DMS79 treated with DMSO at 0.1 percent for 48 hours (cell line): ENCODE measurements at regions not wholly inside any gene's neighbourhood (a gene's known extent, or its start where the extent isn't known, plus 50 kb on each side); places are given as distances from the start of the nearest gene placed in this dataset.

Experiments used
- DNase-seq: peaks from one replicate; lab custom pipeline; 2025; lab: John Stamatoyannopoulos, UW

DNA sequence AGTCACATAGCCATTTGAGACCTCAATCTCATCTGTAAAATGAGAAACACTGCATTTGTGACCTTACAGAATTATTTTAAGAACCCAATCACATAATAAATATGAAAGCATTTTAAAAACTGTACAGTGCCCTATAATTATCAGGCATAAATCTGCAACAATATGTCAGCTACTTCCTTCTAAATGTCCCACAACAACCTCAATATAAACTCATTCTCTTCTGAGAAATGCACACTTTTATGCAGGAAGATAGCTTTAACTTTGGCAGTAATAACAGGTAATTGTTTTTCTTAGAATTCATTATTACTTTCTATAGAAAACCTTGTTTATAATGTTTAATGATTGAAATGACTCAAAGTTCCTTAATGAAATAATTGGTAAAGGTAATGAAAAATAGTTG is 400.7 kb upstream of the AGTR1 start:
- DNase-seq, result no peak

DNA sequence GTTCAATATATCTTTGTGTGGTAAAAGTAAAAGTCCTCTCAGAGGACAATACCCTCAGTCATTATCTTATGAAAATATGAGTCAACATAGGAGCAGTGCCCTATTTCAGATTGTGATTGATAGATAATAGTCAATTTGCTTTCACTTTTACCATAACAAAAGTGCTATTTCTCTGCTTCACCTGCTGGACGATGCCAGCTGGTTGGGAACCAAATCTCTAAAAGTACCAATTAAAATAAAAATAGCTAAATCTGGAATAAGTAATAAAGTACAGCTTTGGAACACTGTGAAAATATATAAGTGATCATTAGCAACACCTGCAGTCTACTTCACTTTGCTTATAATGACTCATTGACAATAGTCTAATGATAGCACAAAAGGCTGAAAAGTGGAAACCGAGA is 390.3 kb upstream of the AGTR1 start:
- no peak for DNase-seq

DNA sequence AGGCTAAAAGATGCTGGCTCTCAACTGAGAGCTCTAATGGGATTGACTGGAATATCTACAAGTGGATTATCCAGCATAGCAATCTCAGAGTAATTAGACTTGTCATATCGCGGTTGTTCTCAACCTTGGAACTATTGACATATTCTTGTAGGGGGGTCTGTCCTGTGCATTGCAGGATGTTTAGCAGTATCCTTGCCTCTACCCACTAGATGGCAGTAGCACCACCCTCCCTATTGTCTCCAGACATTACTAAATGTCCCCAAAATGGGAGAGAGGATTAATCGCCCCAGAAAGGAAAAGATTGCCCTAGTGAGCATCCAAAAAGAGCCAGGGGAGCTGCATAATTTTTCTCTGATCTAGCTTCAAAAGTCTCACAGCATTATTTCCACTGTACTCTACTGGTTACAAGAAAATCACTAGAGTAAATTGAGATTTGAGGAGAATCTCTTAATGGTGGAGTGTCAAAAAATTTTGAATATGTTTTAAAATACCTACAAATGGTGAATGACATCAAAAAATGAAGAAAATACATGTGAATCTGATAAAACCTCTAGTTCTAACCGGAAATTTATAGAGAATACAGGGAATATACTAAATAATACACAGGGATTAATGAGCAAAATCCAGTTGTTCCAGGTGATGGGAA is 388.2 kb upstream of the AGTR1 start:
- no peak for DNase-seq

DNA sequence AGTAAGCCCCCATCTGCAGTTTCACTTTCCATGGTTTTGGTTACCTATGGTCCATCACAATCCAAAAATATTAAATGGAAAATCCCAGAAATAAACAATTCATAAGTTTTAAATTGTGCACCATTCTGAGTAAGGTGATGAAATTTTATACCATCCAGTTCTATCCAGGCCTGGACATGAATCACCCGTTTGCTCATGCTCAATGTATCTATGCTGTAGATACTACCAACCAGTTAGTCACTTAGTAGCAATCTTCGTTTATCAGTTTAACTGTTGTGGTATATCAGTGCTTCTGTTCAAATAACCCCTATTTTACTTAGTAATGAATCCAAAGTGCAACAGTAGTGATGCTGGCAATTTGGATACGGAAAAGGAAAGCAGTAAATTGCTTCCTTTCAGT is 381.9 kb upstream of the AGTR1 start:
- DNase-seq, result no peak

DNA sequence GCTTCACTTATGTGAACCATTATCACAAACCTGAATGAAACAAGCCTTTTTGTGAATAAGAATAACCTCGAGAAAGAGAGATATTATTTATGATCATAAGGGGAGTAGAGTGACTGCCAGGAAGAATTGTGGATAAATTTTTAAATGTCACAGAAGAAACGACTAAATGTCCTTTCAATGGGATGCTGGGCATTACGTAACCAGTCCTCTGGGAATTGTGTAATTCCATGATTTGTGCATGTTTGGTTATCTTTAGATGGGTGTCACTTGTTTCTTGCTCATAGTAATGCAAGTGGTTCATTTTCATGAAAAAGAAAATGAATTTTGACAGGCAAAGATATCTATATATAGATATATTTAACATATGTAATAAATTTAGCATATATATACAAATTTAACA is 379.5 kb upstream of the AGTR1 start:
- DNase-seq, result no peak

DNA sequence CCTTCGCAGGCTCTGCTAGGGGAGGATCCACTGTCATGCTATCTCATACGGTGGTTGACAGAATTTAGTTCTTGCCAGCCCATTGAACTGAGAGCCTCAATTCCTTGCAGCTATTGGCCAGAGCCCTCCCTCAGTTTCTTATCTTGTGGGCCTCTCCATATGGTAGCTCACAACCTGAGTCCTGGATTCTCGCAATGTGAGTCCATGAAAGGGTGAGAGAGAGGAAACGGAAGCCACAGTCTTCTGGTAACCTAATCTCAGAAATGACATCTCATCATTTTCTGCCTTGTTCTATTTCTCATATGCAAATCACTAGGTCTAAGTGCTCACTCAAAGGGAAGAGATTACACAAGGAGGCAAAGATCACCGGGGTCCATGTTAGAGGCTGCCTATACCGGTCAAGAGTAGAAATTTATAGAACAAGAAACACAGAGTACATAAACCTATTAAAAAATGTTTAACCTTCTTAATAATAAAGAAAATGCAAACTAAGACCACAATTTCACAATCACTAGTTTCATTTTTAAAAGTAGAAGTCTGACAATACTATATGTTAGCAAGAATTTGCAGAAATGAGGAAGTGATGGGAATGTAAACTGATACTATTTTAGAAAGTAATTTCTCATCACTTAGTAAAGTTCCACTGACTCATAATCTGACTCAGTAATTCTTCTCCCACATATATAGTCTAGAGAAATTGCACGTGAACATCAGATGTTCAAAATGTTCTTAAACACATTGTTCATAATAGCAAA is 378.4 kb upstream of the AGTR1 start:
- DNase-seq, result no peak

DNA sequence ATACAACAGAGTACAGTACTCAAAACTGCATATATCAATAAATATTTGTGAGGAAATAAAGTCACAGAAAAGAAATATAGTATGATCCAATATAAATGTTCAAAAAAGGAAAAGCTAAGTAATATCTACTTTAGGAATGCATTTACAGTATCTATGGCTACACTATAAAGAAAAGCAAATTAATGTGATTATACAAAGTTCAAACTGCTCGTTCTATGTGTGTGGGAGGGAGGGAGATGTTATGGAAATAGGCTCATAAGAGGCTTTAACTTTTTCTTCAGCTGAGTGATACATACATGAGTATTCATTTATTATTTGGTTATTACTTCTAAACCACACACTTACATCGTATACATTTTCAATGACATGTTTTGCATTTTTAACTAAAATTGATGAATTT is 377.7 kb upstream of the AGTR1 start:
- no peak for DNase-seq

DNA sequence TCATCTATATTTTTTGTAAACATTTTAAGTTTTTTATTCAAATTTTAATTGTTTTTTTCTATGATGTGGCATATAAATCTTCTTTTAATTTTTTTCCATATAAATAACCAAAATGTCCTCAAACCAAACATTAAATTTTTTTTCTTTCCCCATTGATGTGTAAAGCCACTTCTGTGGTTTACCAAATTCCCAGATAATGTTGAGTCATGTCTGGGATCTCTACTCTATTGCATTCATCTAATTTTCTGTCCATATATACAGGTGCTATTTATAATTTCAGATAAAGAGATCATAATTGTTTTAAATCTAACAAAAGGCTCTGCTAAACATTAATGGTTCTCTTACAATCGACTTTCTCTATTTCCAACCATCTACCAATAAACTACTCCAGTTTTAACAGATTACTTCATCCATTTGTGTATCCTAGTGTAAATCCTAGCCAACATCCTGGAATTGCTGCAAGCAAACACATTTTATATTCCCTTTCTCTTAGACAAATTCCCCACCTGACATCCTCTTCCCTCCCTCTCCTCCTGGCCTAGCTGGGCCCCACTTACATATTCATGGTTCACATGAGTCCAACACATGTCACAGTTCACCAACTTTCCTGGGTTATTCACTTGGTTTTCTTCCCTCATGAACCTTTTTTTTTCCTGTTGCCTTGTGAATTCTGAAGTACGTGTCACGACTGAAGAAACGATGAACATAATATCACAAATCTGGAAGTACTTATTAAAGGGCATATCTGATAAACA is 368.0 kb upstream of the AGTR1 start:
- DNase-seq, result no peak

DNA sequence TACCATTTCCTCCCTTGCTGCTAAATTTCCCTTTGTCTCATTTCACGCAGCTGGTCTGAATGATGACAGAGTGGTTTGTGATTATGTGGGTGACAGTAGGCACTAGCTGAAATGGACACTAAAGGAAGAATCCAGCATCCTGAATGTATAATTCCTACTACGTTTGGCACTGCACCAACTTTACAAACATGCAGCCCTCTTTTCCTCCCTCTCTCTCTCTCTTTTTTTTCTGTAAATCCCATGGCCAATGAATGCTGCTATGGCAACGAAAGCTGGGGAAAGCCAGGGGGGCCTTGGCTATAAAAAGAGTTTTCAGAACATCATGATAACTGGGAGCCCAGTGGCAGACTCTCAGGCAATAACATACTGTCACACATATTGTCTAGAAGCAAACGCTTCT is 367.2 kb upstream of the AGTR1 start:
- DNase-seq, result no peak

DNA sequence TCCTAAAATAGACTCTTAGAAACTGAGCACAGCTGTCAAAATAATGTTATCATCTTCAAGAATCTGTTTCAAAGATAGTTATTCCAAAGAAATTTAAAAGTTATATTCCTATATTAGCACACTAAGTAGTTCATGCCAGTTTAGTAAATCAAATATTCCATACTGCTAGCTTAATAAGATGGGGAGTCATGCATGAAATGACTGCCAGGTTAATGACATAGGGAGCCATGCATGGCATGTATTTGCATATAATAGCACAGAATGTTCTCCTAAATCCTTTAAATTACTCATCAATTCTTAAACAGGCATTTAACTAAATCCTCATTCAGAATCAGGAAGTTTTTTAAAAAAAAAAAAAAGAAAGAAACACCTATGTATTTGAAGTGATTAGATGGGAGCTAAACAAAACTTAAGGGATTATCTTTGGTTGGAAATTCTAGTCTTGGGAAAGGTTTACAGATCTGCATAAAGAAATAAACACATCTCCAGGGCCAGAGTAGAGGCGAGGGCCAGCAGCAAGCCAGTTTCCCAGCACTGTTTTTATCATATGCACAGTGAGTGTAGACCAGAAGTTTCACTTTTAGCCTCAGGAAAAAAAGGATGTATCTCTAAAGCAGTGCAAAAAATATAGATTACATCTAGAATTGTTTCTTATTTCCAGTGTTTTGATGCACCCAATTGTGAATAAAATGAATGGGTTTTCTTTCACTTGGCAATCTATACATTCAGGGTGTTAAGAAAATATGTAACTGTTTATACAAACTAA is 366.4 kb upstream of the AGTR1 start:
- no peak for DNase-seq

DNA sequence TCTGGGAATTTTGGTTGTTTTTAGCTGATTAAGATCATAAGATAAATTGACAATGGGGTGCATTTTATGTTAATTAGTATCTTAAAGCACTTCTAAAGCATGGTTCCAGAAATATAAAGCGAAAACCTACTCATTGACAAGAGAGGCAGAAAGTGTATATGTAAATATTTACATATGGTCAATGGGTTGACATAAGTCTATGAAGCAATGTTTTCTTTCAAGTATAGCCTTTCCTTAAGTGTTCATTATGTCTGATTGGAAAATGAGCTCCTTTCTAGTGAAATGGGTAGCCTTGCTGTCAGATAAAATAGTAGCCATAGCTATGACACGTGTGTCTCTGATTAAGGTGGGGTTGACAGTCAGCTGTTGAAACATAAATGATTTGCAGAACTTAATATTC is 365.2 kb upstream of the AGTR1 start:
- DNase-seq, result no peak

DNA sequence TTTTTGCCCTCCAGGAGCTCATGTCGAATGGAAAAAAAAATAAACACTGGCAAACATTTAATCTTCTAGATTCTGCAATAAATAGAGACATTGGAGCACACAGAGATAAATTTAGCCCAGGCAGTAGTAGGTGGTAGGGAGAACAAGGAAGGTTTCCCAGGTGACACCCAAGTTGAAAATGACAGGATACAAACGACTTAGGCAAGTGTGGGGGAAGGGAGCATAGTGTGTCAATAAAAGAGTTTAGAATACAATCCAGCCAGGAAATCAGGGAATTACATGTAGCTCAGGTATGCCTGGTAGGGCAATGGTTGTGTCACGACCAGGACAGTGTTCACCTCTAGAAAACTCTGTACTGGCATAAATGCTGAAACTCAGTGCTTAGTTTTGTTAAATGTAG is 364.6 kb upstream of the AGTR1 start:
- DNase-seq, result no peak

DNA sequence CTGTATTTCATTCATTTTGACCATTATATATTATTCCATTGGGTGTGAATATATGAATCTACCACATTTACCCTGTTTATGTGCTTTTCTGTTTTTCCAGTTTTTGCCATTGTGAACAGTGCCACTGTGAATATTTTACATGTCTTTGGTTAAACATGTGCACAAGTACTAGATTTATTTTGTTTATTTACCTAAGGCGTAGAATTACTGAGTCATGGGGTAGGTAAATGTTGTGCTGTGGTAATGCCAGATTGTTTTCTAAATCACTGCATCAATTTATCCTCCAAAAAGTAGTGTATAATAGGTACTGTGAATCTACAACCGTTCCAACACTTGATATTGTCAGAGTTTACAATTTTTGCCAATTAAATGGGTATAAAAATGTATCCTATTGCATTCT is 362.1 kb upstream of the AGTR1 start:
- DNase-seq, result no peak

DNA sequence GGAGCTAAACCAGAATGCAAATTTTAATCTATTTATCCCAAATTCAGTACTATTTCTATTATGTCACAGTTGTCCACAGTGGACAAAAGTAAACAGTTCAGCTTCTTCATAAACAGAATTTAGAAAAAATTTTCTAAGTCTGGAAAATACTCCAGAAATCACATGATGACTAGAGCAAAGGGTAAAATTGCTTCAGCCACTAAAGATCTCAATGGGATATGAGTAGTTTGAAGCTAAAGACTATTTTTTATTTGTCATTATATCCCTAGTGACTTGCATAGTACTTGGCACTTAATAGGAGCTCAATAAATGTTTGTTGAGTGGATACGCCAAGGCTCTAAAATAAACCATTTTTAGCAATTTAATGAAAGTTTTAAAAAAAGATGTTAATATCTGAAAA is 354.3 kb upstream of the AGTR1 start:
- DNase-seq, result no peak

DNA sequence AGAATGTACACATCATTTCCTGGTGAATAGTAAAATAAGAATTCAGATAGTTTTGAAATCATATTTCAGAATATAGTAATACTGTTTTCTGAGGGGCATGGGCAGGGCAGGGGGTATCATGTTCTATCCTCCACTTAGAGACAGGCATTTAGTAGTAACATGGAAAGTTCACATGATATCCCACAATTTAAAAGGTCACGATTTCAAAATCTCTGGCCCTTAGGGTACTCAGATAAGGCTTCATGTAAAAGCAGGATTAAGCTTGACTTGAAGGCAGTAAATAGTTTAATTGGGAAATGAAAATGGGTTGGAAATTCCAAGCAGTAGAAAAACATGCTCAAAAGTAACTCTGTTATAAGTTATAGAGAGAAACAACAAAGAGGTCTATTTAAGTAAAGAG is 353.2 kb upstream of the AGTR1 start:
- no peak for DNase-seq

DNA sequence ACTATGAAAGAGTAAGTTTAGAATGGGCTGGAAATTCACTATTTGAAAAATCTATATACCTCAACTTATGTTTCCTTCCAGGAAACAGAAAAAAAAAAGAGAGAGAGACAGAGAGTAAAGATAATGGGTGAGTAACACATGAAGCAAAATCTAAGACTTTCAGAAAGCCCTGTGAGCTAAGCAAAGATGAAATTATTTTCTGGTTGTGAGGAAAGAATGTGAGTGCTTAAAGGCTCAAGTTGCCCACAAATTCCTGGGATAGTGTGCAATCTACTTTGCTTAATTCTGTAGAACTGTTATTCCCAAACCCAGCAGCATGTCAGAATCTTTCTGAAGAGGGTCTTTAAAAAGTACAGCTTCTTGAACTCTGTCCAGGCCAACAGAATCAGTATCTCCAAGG is 337.7 kb upstream of the AGTR1 start:
- DNase-seq, result no peak

DNA sequence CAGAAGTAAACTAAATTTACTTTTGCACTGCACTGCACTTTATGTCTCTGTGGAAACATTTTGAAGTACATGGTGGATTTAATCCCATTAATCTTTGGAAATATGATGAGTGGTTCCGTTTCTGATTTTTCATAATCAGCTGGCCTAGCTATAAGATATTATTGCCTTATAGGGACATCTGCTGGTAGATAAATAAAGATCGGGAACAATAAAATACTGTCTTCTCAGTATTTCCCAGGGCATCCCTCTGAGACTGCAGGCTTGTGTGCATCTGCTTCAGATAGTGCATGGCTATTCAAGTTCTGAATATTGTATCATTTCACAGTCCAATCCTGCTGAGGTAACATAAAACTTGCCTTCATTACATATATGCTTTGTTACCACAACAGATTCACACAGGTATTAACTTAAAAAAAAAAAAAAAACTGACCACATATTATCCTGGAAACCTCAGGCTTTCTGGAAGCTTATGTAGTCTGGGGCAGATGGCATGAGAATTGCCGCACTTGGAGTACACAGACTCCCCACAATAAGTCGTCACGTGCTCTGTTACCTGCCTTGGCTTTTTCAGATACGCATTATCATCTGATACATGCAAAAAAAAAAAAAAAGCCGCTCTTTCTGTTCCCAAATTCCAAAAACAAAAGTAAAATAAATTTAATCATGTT is 330.8 kb upstream of the AGTR1 start:
- DNase-seq, result no peak

DNA sequence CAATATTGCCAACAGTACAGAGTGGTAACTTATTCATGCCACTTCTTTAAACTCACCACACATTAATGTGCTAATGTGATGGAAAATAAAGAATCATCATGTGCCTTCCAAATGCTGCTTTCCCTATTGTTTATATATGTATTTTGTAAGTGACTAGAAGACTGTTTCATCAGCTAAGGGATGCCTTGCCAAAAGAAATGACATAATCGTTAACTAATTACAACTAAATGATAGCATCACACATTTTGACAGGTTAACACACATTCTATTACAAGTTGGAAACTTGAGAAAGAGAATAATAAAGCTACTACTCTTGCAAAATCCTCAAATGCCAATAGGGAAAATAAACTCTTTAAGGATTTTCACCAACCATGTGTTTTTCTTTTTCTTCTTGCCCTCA is 329.9 kb upstream of the AGTR1 start:
- no peak for DNase-seq

DNA sequence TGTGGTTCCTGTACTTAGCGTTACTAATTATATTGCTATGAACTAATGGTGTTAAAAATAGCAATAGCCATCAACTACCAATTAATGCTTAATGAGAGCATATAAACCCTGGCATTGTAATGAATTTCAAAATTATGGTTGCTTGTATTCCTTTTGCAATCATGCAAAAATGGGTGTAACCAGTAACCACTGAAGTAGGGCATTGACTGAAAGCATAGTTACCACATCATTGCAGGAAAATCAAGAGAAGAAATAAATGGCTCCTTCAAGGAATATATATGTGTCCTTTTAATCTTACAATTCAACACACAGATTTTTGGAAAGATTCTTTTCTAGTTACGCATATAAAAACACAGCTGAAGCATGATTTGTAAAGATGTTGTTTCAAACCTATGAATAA is 328.3 kb upstream of the AGTR1 start:
- no peak for DNase-seq

DNA sequence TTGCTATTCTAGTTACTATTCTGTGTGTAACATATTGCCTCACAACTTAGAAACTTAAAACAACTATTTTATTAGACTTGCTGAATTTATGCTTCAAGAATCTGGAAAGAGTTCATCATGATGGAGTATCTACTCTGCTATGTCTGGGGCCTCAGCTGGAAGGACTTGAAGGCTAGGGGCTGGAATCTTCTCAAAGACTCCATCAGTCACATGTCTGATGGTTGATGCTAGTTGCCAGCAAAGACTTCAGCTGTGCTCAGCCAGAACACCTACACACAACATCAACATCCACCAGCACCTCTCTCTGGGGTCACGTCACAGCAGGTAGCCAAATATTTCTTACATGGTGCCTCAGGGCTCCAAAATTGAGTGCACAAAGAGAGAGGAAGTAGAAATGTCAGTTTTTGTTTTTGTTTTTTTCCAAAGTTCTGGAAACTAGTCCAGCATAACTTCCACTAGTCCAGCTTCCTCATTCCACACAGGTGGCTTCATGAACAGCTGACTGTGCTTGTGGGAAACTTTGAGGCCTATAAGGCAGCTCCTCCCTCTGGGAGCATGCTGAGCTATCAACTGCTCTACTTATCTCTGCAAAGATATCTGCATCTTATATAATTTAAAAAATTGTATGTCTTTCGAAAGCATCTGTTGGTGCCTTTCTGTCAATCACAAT is 325.4 kb upstream of the AGTR1 start:
- DNase-seq, result no peak

DNA sequence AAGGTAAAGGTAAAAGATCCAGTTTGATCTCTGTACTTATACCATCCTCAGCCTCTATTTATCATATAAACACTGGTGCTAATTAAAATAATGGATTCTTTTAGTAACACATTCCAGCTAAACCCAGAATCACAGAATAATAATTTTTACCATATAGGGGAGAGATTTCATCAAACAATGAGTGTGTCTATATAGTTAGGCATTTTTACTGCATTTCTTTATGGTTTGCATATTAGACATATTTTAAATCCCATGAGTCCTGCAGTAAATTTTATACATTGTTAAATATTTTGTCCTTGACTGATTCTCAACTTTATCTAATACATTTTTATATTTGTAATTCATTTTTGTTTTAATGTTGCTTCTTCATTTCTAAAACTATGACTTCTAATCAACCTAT is 323.7 kb upstream of the AGTR1 start:
- DNase-seq, result no peak
